MM.1S (cell line): ENCODE measurements at regions not wholly inside any gene's neighbourhood (a gene's known extent, or its start where the extent isn't known, plus 50 kb on each side); places are given as distances from the start of the nearest gene placed in this dataset.

ENCODE experiments used
- DNase-seq: peaks from one replicate; pipeline ENCODE4 v3.0.0-alpha.2; 2015
- H2AFZ ChIP-seq: fragments of 300-600 bp; sonication (generic); 2 replicates; pipeline ENCODE4 v1.6.0; 2016; ENCODE audit warnings: antibody characterized with exemption, low read length
- H3F3A ChIP-seq: fragments of 300-600 bp; sonication (generic); 2 replicates; pipeline ENCODE4 v1.6.1; 2016; ENCODE audit warnings: mild to moderate bottlenecking, antibody characterized with exemption, low read length, moderate library complexity, mixed read lengths; ENCODE audit not compliant: insufficient read depth
- H3K27ac ChIP-seq: fragments of 300-600 bp; sonication (generic); 2 replicates; pipeline ENCODE4 v1.5.1; 2016; ENCODE audit warnings: mild to moderate bottlenecking, low read length
- H3K27me3 ChIP-seq: fragments of 300-600 bp; sonication (generic); replicated peaks from 2 replicates; pipeline ENCODE4 v1.6.0; 2016; ENCODE audit warnings: low read length; ENCODE audit not compliant: insufficient read depth
- H3K36me3 ChIP-seq: fragments of 300-600 bp; sonication (generic); replicated peaks from 2 replicates; pipeline ENCODE4 v1.6.1; 2016; ENCODE audit warnings: mild to moderate bottlenecking, low read length, mixed read lengths; ENCODE audit not compliant: insufficient read depth
- H3K4me1 ChIP-seq: fragments of 300-600 bp; sonication (generic); 2 replicates; pipeline ENCODE4 v1.6.1; 2016; ENCODE audit warnings: low read length, mixed read lengths
- H3K4me2 ChIP-seq: fragments of 300-600 bp; sonication (generic); 2 replicates; pipeline ENCODE4 v1.6.0; 2016; ENCODE audit warnings: low read depth, low read length
- H3K4me3 ChIP-seq: fragments of 300-600 bp; sonication (generic); 2 replicates; pipeline ENCODE4 v1.5.1; 2016; ENCODE audit warnings: low read length, mixed read lengths
- H3K79me2 ChIP-seq: fragments of 300-600 bp; sonication (generic); 2 replicates; pipeline ENCODE4 v1.6.1; 2016; ENCODE audit warnings: mixed run types, low read length, mixed read lengths
- H3K9ac ChIP-seq: fragments of 300-600 bp; sonication (generic); 2 replicates; pipeline ENCODE4 v1.6.1; 2016; ENCODE audit warnings: low read length, mixed read lengths
- H3K9me2 ChIP-seq: fragments of 300-600 bp; sonication (generic); replicated peaks from 2 replicates; pipeline ENCODE4 v1.6.1; 2016; ENCODE audit warnings: mild to moderate bottlenecking, low read length, mixed read lengths; ENCODE audit not compliant: insufficient read depth
- H3K9me3 ChIP-seq: fragments of 300-600 bp; sonication (generic); replicated peaks from 2 replicates; pipeline ENCODE4 v1.6.1; 2016; ENCODE audit warnings: mild to moderate bottlenecking, low read length, mixed read lengths; ENCODE audit not compliant: insufficient read depth
- H4K20me1 ChIP-seq: fragments of 300-600 bp; sonication (generic); 2 replicates; pipeline ENCODE4 v1.6.1; 2016; ENCODE audit warnings: mild to moderate bottlenecking, low read length, moderate library complexity, mixed read lengths; ENCODE audit not compliant: insufficient read depth
- CTCF ChIP-seq: fragments of 300-600 bp; sonication (generic); IDR thresholded peaks from 2 replicates; pipeline ENCODE4 v1.5.1; 2016; ENCODE audit warnings: antibody characterized with exemption, low read length, mixed read lengths
- EZH2 ChIP-seq: fragments of 300-600 bp; sonication (generic); optimal IDR thresholded peaks from 2 replicates; pipeline ENCODE3; 2017; ENCODE audit warnings: low read depth, mild to moderate bottlenecking, antibody characterized with exemption, low read length, mixed read lengths
- EZH2phosphoT487 ChIP-seq: fragments of 300-600 bp; sonication (generic); IDR thresholded peaks from 2 replicates; pipeline ENCODE4 v1.6.1; 2018; ENCODE audit warnings: antibody characterized with exemption, low read length

GRCh38 chr11:28735511-28735910, 627.3 kb downstream of the METTL15 start:
- Histone ChIP-seq H3K4me3 (no peak overlapping the region), H3K36me3 (no peaks in the 10 kb centered on the region), H2AFZ (no peak overlapping the region), H3K9me2 (no peaks in the 10 kb centered on the region), H3K79me2 (no peaks in the 10 kb centered on the region), H3K27ac (peak overlapping the region; percentile 14; the same call in 1 of the 2 replicates), H3K4me1 (peaks cover 12% of the 10 kb centered on the region), H4K20me1 (no peaks in the 10 kb centered on the region), H3F3A (peaks cover 12% of the 10 kb centered on the region), H3K9ac (no peak overlapping the region), H3K27me3 (no peaks in the 10 kb centered on the region), H3K9me3 (no peaks in the 10 kb centered on the region), H3K4me2 (peak overlapping the region; percentile 32; the same call in 1 of the 2 replicates)
- peak; percentile 62 for DNase-seq
- TF ChIP-seq EZH2phosphoT487: no peak
- no peak for TF ChIP-seq CTCF
- TF ChIP-seq EZH2: no peak

- no peaks in the 10 kb centered on the region for H3K9me2 ChIP-seq
- H3K9ac ChIP-seq: no peak overlapping the region
- H3K4me1 ChIP-seq: peaks cover 7% of the 10 kb centered on the region
- no peaks in the 10 kb centered on the region for H3K9me3 ChIP-seq
- H3K27me3 ChIP-seq: no peaks in the 10 kb centered on the region
- H3K79me2 ChIP-seq: no peaks in the 10 kb centered on the region
- H4K20me1 ChIP-seq: no peaks in the 10 kb centered on the region
- peak overlapping the region; percentile 13; the same call in 1 of the 2 replicates for H3K4me3 ChIP-seq
- no peaks in the 10 kb centered on the region for H3K36me3 ChIP-seq
- H3K27ac ChIP-seq: no peak overlapping the region
- peak overlapping the region; percentile 28; the same call in 1 of the 2 replicates for H2AFZ ChIP-seq
- peak overlapping the region; percentile 56 for H3K4me2 ChIP-seq
- DNase-seq: peak; percentile 68
- peaks cover 8% of the 10 kb centered on the region; the same call in 1 of the 2 replicates for H3F3A ChIP-seq
- TF ChIP-seq EZH2phosphoT487 (no peak), EZH2 (no peak), CTCF (no peak)
Observed at GRCh38 chr11:28730889-28731288, 622.7 kb downstream of the METTL15 start.

- no peaks in the 10 kb centered on the region for H3K36me3 ChIP-seq
- peaks cover 5% of the 10 kb centered on the region; the same call in 1 of the 2 replicates for H3K4me1 ChIP-seq
- 0 out of 2 replicates have a peak overlapping the region, but pooled peaks have one; percentile 28 for H2AFZ ChIP-seq
- TF ChIP-seq EZH2phosphoT487 (no peak), CTCF (no peak), EZH2 (no peak)
- no peaks in the 10 kb centered on the region for H3K79me2 ChIP-seq
- no peak overlapping the region for H3K9ac ChIP-seq
- H3K27me3 ChIP-seq: no peaks in the 10 kb centered on the region
- no peaks in the 10 kb centered on the region for H3K9me2 ChIP-seq
- no peak overlapping the region for H3K4me3 ChIP-seq
- no peaks in the 10 kb centered on the region for H3K9me3 ChIP-seq
- DNase-seq: no peak
- H3K4me2 ChIP-seq: peak overlapping the region; percentile 56; the same call in 1 of the 2 replicates
- H4K20me1 ChIP-seq: no peaks in the 10 kb centered on the region
- peaks cover 3% of the 10 kb centered on the region; the same call in 1 of the 2 replicates for H3F3A ChIP-seq
- H3K27ac ChIP-seq: no peak overlapping the region
Observed at GRCh38 chr11:28730336-28730735, 622.1 kb downstream of the METTL15 start.
